ENCODE measurements at regions not wholly inside any gene's neighbourhood (a gene's known extent, or its start where the extent isn't known, plus 50 kb on each side); places are given as distances from the start of the nearest gene placed in this dataset.

- DNase-seq (ENCODE audit: low read depth in 1 of 2, low spot score in 1 of 2): no peak
Observed at GRCh38 chr17:14776791-14777190, 475.9 kb downstream of the HS3ST3B1 start.

GRCh38 chr17:14775731-14776492, 475.0 kb downstream of the HS3ST3B1 start:
- DNase-seq (ENCODE audit: low read depth in 1 of 2, low spot score in 1 of 2): no peak

DNA sequence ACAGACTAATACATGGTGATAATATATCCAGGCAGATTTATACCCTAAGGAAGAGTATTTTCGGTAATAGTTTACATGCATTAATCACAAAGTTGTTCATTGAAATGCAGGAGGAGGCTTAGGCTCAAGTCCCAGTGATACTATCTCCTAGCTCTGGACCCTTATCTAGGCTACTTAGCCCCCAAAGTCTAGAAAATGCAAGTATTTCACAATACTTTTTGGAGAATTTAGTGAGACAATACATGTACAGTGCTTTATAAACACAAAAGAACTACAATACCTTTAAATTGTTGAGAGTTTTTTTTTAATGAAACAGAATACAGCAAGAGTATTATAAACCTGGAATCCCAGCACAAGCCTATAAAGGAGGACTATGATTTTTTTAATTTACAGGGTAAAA, 473.9 kb downstream of the HS3ST3B1 start:
- no peak for DNase-seq (ENCODE audit: low read depth in 1 of 2, low spot score in 1 of 2)

DNA sequence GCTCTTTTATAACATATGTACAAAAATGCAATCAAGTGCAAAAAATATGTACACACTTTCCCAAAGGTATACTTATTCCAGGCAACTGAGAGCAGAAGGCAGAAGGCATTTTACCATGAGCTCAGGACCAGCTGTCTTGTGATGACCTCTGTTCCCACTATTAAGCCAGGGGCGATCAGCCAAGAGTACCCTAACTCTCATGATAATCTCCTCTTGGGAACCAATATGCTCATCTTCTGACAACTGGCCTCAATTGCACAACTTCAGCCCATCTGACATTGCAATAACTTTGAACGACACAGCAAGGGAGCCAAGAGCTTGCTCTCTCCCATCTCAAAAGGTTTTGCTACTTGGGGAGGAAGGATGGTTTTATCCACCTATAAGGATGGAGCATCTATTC, 471.9 kb downstream of the HS3ST3B1 start:
- no peak for DNase-seq (ENCODE audit: low read depth in 1 of 2, low spot score in 1 of 2)

DNA sequence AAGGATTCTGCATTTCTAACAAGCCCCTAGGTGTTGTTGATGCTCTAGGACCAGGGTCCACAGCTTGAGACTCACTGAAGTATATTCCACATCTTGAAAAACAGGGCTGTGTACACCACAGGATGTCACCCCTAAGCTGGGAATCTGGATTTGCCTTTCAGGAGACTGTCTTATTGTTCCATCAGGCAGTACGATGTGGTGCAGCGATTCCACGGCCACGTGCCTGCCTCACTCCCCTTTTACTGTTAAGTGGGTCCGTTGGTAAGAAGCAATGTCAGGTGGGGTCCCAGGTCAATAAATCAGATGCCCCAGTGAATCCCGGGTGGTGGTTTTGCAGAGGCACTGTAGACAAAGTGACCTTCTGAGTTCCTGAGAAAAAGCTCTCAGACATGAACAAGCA, 470.7 kb downstream of the HS3ST3B1 start:
- DNase-seq (ENCODE audit: low read depth in 1 of 2, low spot score in 1 of 2): no peak

DNA sequence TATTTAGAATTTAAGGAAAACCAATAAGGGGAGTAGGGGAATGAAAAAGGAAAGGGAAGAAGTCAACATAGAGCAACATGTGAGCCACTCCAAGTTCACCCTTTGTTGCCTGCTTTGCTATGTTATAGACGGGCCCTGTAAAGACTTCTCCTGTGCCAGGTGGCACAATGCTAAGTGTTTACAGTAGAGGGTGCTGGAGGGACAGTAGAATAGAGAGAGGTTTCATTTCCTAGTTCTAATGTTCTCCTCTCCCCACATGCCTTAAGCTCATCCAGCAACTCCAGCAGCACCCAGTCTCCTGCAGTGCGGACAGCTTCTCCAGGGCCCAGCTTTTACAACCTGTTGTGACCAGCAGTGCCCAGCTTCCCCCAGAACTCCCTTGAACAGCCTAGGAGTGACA, 468.0 kb downstream of the HS3ST3B1 start:
- DNase-seq (ENCODE audit: low read depth in 1 of 2, low spot score in 1 of 2): no peak

DNA sequence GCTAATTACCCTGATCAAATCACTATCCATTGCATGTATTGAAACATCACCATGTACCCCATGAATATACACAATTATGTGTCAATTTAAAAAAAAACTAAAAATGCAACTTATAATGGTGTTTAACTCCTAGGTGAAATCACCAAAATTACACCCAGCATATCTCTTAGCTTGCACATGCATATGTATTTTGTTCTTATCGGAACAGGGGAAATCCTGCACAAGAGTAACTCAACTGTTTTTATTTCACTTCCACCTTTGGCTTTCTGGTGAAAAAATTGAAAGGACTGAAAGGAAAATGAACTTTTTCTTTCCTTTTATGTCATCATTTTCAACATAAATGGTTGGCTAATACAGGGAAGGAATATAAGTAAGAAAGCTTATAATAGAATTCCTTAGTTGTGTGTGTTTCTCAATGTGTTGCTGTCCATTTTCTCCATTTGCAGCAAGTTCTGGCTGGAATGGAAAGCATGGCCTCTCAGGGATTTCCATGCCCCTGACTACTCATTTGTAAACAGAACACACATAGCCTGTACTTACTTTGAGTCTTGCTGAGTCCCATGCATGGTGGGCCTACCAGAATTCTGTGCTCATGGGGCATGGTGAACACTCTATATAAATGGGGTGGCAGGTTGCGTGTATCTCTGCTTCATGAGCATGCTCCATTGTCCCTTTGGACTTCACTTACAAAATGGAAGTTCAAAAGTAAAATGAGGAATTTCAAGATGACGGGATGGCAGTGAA, 462.0 kb downstream of the HS3ST3B1 start:
- no peak for DNase-seq (ENCODE audit: low read depth in 1 of 2, low spot score in 1 of 2)

DNA sequence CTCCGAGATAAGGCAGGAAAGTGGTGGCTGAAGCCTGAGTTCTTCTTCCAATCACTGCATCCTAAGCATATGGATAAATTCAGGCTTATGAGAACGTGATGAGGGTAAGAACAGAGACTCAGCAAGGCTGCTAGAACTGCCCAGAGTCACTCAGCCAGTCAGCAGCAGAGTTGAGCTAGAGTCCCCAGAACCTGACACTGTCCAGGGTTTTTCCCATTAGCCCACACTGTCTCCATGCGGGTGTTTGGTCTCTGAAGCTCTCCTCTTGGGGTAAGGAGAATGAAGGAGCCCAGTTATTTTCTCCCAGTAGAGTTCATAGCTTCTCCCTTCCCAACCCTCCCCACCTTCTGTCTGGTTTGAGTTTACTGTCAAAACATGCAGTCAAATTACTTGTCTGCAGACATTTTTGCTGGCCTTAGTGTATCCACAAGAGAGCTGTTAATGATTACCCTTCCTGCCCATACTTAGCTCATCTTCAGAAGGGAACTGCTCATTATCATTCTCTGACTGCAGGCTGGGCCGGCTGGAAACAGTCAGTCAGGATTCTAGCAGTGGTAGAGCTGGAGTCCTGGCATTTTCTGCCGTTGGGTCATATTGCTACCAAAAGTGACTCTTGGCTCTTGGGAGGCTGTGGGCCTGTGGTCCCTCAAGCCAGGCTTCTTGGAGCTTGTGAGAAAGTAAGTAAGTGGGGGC, 460.0 kb downstream of the HS3ST3B1 start:
- DNase-seq (ENCODE audit: low read depth in 1 of 2, low spot score in 1 of 2): no peak

DNA sequence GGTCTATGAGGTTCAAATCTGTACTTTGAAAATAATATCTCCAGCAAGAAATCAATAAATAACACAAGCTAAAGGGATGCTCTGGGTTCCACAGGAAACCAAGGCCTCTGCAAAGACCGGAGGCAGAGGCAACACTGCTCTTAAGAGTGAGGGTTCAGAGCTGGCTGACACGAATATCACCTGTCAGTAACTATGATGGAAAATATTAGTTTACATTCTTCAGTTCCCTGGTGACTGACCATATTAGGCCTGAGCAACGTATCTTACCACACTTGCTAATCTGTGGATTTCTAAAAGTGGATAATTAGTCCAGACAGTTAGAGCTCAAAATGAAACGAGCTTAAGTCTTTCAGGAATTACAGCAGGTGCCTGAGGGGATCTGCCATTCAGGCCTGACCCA, 459.3 kb downstream of the HS3ST3B1 start:
- no peak for DNase-seq (ENCODE audit: low read depth in 1 of 2, low spot score in 1 of 2)

- no peak for DNase-seq (ENCODE audit: low read depth in 1 of 2, low spot score in 1 of 2)
Observed at GRCh38 chr17:14759325-14759724, 458.4 kb downstream of the HS3ST3B1 start.

GRCh38 chr17:14756479-14756878, 455.6 kb downstream of the HS3ST3B1 start:
- DNase-seq (ENCODE audit: low read depth in 1 of 2, low spot score in 1 of 2): no peak

- no peak for DNase-seq (ENCODE audit: low read depth in 1 of 2, low spot score in 1 of 2)
Observed at GRCh38 chr17:14755002-14755401, 454.1 kb downstream of the HS3ST3B1 start.

GRCh38 chr17:14753383-14753782, 452.5 kb downstream of the HS3ST3B1 start:
- DNase-seq (ENCODE audit: low read depth in 1 of 2, low spot score in 1 of 2): no peak

- DNase-seq (ENCODE audit: low read depth in 1 of 2, low spot score in 1 of 2): no peak
Observed at GRCh38 chr17:14752011-14752410, 451.1 kb downstream of the HS3ST3B1 start.

GRCh38 chr17:14750866-14751265, 450.0 kb downstream of the HS3ST3B1 start:
- DNase-seq (ENCODE audit: low read depth in 1 of 2, low spot score in 1 of 2): no peak

GRCh38 chr17:14749269-14749668, 448.4 kb downstream of the HS3ST3B1 start:
- no peak for DNase-seq (ENCODE audit: low read depth in 1 of 2, low spot score in 1 of 2)

GRCh38 chr17:14748036-14748710, 447.3 kb downstream of the HS3ST3B1 start:
- DNase-seq (ENCODE audit: low read depth in 1 of 2, low spot score in 1 of 2): no peak

GRCh38 chr17:14747603-14747950, 446.7 kb downstream of the HS3ST3B1 start:
- no peak for DNase-seq (ENCODE audit: low read depth in 1 of 2, low spot score in 1 of 2)

GRCh38 chr17:14746822-14747602, 446.1 kb downstream of the HS3ST3B1 start:
- DNase-seq (ENCODE audit: low read depth in 1 of 2, low spot score in 1 of 2): no peak

DNA sequence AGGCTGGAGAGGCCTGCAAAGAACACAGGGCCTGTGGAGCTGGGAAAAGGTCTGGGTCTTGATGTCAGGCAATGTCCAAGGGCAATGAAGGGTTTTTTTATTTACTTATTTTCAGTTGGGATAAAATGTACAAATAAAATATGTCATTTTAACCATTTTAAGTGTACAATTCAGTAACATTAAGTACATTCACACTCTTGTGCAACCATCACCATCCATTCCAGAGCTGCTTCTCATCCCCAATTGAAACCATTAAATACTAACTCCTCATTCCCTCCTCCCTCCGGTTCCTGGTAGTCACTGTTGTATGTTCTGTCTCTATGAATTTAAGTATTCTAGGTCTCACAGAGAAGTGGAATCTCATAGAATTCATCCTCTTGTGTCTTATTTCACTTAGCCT, 444.7 kb downstream of the HS3ST3B1 start:
- no peak for DNase-seq (ENCODE audit: low read depth in 1 of 2, low spot score in 1 of 2)
